ENCODE measurements at regions not wholly inside any gene's neighbourhood (a gene's known extent, or its start where the extent isn't known, plus 50 kb on each side); places are given as distances from the start of the nearest gene placed in this dataset.
"Not testable (repeated sequence)": the region's sequence is repeated elsewhere in the genome, so short reads cannot be mapped to it uniquely, and the experiment has no call there.

GRCh38 chr2:77862120-77862519 is 339.9 kb upstream of the LRRTM4 start:
- H3K36me3 ChIP-seq (ENCODE audit: insufficient read depth, low read length), result no peaks in the 10 kb centered on the region
- no peaks in the 10 kb centered on the region for H3K4me1 ChIP-seq (ENCODE audit: control insufficient read depth, insufficient read depth, low read length)
- H3K27me3 ChIP-seq (ENCODE audit: control insufficient read depth, insufficient read depth, low read length), result no peaks in the 10 kb centered on the region
- H3K9me3 ChIP-seq (replicated peaks; ENCODE audit: low read length), result no peaks in the 10 kb centered on the region
- H3K9ac ChIP-seq (ENCODE audit: low read depth, low read length), result no peak overlapping the region
- no peak overlapping the region for H3K4me3 ChIP-seq (ENCODE audit: low read length)
- no peak overlapping the region for H3K4me2 ChIP-seq (ENCODE audit: low read length)

GRCh38 chr2:77864426-77864825 is 342.2 kb upstream of the LRRTM4 start:
- Histone ChIP-seq H3K36me3 (ENCODE audit: insufficient read depth, low read length) (no peaks in the 10 kb centered on the region), H3K9me3 (replicated peaks; ENCODE audit: low read length) (no peaks in the 10 kb centered on the region), H3K4me2 (ENCODE audit: low read length) (no peak overlapping the region), H3K27me3 (ENCODE audit: control insufficient read depth, insufficient read depth, low read length) (no peaks in the 10 kb centered on the region), H3K4me1 (ENCODE audit: control insufficient read depth, insufficient read depth, low read length) (no peaks in the 10 kb centered on the region), H3K9ac (ENCODE audit: low read depth, low read length) (no peak overlapping the region), H3K4me3 (ENCODE audit: low read length) (no peak overlapping the region)

GRCh38 chr2:77866661-77867060 is 344.5 kb upstream of the LRRTM4 start:
- Histone ChIP-seq H3K27me3 (ENCODE audit: control insufficient read depth, insufficient read depth, low read length) (no peaks in the 10 kb centered on the region), H3K4me1 (ENCODE audit: control insufficient read depth, insufficient read depth, low read length) (no peaks in the 10 kb centered on the region), H3K9ac (ENCODE audit: low read depth, low read length) (no peak overlapping the region), H3K36me3 (ENCODE audit: insufficient read depth, low read length) (no peaks in the 10 kb centered on the region), H3K9me3 (replicated peaks; ENCODE audit: low read length) (no peaks in the 10 kb centered on the region), H3K4me3 (ENCODE audit: low read length) (no peak overlapping the region), H3K4me2 (ENCODE audit: low read length) (no peak overlapping the region)

- H3K27me3 ChIP-seq (ENCODE audit: control insufficient read depth, insufficient read depth, low read length), result no peaks in the 10 kb centered on the region
- H3K9ac ChIP-seq (ENCODE audit: low read depth, low read length), result no peak overlapping the region
- H3K36me3 ChIP-seq (ENCODE audit: insufficient read depth, low read length), result no peaks in the 10 kb centered on the region
- no peak overlapping the region for H3K4me3 ChIP-seq (ENCODE audit: low read length)
- H3K9me3 ChIP-seq (replicated peaks; ENCODE audit: low read length), result no peaks in the 10 kb centered on the region
- no peak overlapping the region for H3K4me2 ChIP-seq (ENCODE audit: low read length)
- no peaks in the 10 kb centered on the region for H3K4me1 ChIP-seq (ENCODE audit: control insufficient read depth, insufficient read depth, low read length)
Measured at GRCh38 chr2:77867146-77867545, 345.0 kb upstream of the LRRTM4 start.

- Histone ChIP-seq H3K4me2 (ENCODE audit: low read length) (no peak overlapping the region), H3K9ac (ENCODE audit: low read depth, low read length) (no peak overlapping the region), H3K9me3 (replicated peaks; ENCODE audit: low read length) (peaks cover 3% of the 10 kb centered on the region), H3K36me3 (ENCODE audit: insufficient read depth, low read length) (no peaks in the 10 kb centered on the region), H3K27me3 (ENCODE audit: control insufficient read depth, insufficient read depth, low read length) (no peaks in the 10 kb centered on the region), H3K4me3 (ENCODE audit: low read length) (no peak overlapping the region), H3K4me1 (ENCODE audit: control insufficient read depth, insufficient read depth, low read length) (no peaks in the 10 kb centered on the region)
Measured at GRCh38 chr2:77873506-77873905, 351.3 kb upstream of the LRRTM4 start.

GRCh38 chr2:77900211-77900610 is 378.0 kb upstream of the LRRTM4 start:
- H3K9ac ChIP-seq (ENCODE audit: low read depth, low read length); H3K4me3 ChIP-seq (ENCODE audit: low read length); H3K4me1 ChIP-seq (ENCODE audit: control insufficient read depth, insufficient read depth, low read length); H3K4me2 ChIP-seq (ENCODE audit: low read length); H3K9me3 ChIP-seq (replicated peaks; ENCODE audit: low read length); H3K27me3 ChIP-seq (ENCODE audit: control insufficient read depth, insufficient read depth, low read length); H3K36me3 ChIP-seq (ENCODE audit: insufficient read depth, low read length): not testable (repeated sequence)

GRCh38 chr2:77910136-77910535 is 388.0 kb upstream of the LRRTM4 start:
- no peaks in the 10 kb centered on the region for H3K4me1 ChIP-seq (ENCODE audit: control insufficient read depth, insufficient read depth, low read length)
- no peaks in the 10 kb centered on the region for H3K27me3 ChIP-seq (ENCODE audit: control insufficient read depth, insufficient read depth, low read length)
- no peak overlapping the region for H3K4me2 ChIP-seq (ENCODE audit: low read length)
- no peaks in the 10 kb centered on the region for H3K9me3 ChIP-seq (replicated peaks; ENCODE audit: low read length)
- no peak overlapping the region for H3K4me3 ChIP-seq (ENCODE audit: low read length)
- no peak overlapping the region for H3K9ac ChIP-seq (ENCODE audit: low read depth, low read length)
- H3K36me3 ChIP-seq (ENCODE audit: insufficient read depth, low read length), result no peaks in the 10 kb centered on the region

GRCh38 chr2:77920838-77921366 is 398.7 kb upstream of the LRRTM4 start:
- Histone ChIP-seq H3K9ac (ENCODE audit: low read depth, low read length) (no peak overlapping the region), H3K4me2 (ENCODE audit: low read length) (no peak overlapping the region), H3K9me3 (replicated peaks; ENCODE audit: low read length) (no peaks in the 10 kb centered on the region), H3K4me3 (ENCODE audit: low read length) (no peak overlapping the region), H3K36me3 (ENCODE audit: insufficient read depth, low read length) (no peaks in the 10 kb centered on the region), H3K4me1 (ENCODE audit: control insufficient read depth, insufficient read depth, low read length) (no peaks in the 10 kb centered on the region), H3K27me3 (ENCODE audit: control insufficient read depth, insufficient read depth, low read length) (no peaks in the 10 kb centered on the region)

- no peak overlapping the region for H3K4me2 ChIP-seq (ENCODE audit: low read length)
- H3K4me3 ChIP-seq (ENCODE audit: low read length), result no peak overlapping the region
- no peaks in the 10 kb centered on the region for H3K9me3 ChIP-seq (replicated peaks; ENCODE audit: low read length)
- H3K36me3 ChIP-seq (ENCODE audit: insufficient read depth, low read length), result no peaks in the 10 kb centered on the region
- H3K27me3 ChIP-seq (ENCODE audit: control insufficient read depth, insufficient read depth, low read length), result no peaks in the 10 kb centered on the region
- no peaks in the 10 kb centered on the region for H3K4me1 ChIP-seq (ENCODE audit: control insufficient read depth, insufficient read depth, low read length)
- no peak overlapping the region for H3K9ac ChIP-seq (ENCODE audit: low read depth, low read length)
Measured at GRCh38 chr2:77922567-77922966, 400.4 kb upstream of the LRRTM4 start.

GRCh38 chr2:77937366-77937765 is 415.2 kb upstream of the LRRTM4 start:
- Histone ChIP-seq H3K4me1 (ENCODE audit: control insufficient read depth, insufficient read depth, low read length) (no peaks in the 10 kb centered on the region), H3K27me3 (ENCODE audit: control insufficient read depth, insufficient read depth, low read length) (no peaks in the 10 kb centered on the region), H3K9ac (ENCODE audit: low read depth, low read length) (no peak overlapping the region), H3K4me2 (ENCODE audit: low read length) (no peak overlapping the region), H3K9me3 (replicated peaks; ENCODE audit: low read length) (no peaks in the 10 kb centered on the region), H3K4me3 (ENCODE audit: low read length) (no peak overlapping the region), H3K36me3 (ENCODE audit: insufficient read depth, low read length) (no peaks in the 10 kb centered on the region)

GRCh38 chr2:77938462-77938861 is 416.3 kb upstream of the LRRTM4 start:
- H3K9ac ChIP-seq (ENCODE audit: low read depth, low read length), result no peak overlapping the region
- H3K9me3 ChIP-seq (replicated peaks; ENCODE audit: low read length), result no peaks in the 10 kb centered on the region
- no peak overlapping the region for H3K4me2 ChIP-seq (ENCODE audit: low read length)
- H3K27me3 ChIP-seq (ENCODE audit: control insufficient read depth, insufficient read depth, low read length), result no peaks in the 10 kb centered on the region
- no peaks in the 10 kb centered on the region for H3K36me3 ChIP-seq (ENCODE audit: insufficient read depth, low read length)
- no peak overlapping the region for H3K4me3 ChIP-seq (ENCODE audit: low read length)
- H3K4me1 ChIP-seq (ENCODE audit: control insufficient read depth, insufficient read depth, low read length), result no peaks in the 10 kb centered on the region

GRCh38 chr2:77939370-77939769 is 417.2 kb upstream of the LRRTM4 start:
- Histone ChIP-seq H3K36me3 (ENCODE audit: insufficient read depth, low read length) (no peaks in the 10 kb centered on the region), H3K4me3 (ENCODE audit: low read length) (no peak overlapping the region), H3K4me1 (ENCODE audit: control insufficient read depth, insufficient read depth, low read length) (no peaks in the 10 kb centered on the region), H3K9me3 (replicated peaks; ENCODE audit: low read length) (no peaks in the 10 kb centered on the region), H3K27me3 (ENCODE audit: control insufficient read depth, insufficient read depth, low read length) (no peaks in the 10 kb centered on the region), H3K9ac (ENCODE audit: low read depth, low read length) (no peak overlapping the region), H3K4me2 (ENCODE audit: low read length) (no peak overlapping the region)

Measured in skeletal muscle satellite cell (primary cell).